LHCN-M2 (cell line): ENCODE measurements at regions not wholly inside any gene's neighbourhood (a gene's known extent, or its start where the extent isn't known, plus 50 kb on each side); places are given as distances from the start of the nearest gene placed in this dataset.

ENCODE experiments used
- DNase-seq: peaks from one replicate; pipeline ENCODE4 v3.0.0-alpha.2; 2012; ENCODE audit warnings: low read depth

- no peak for DNase-seq
These were observed 270.1 kb downstream of the PTTG2 start for GRCh38 chr4:38230121-38230801.

DNA sequence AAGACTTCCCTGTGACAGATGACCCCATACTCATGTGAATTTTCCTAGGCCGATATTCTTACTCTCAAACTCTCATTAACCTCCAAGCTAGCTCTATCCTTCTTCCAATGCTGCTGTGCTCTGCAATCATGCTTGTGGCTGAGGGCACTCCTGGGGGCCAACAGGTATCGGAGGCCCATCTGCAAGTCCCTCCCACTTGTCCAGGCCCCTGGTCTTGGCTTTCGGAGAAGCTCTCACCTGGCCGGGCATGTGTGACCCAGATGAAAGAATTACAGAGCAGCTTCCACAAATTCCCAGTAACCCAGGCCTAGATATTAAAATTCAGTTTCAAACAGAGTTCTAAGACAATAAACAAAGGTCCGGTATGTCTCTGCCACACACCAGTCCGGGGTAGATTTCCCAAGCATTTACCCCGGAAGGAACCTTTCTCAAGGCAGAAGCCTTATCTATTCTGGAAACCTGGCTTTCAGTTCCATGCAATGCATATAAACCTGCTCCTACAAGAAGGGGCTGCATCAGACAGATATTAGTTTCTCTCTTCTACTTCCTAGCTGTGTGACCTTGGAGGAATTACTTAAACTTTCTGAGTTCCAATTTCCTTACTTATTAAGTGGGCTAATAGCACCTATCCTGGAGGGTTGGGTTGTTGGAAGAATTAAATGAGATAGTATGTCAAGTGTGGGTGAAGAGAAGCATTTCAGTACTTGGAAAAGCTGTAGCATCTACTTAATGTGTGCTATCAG lies 270.8 kb downstream of the PTTG2 start:
- DNase-seq, result no peak

GRCh38 chr4:38231626-38232025 lies 271.4 kb downstream of the PTTG2 start:
- DNase-seq, result no peak

DNA sequence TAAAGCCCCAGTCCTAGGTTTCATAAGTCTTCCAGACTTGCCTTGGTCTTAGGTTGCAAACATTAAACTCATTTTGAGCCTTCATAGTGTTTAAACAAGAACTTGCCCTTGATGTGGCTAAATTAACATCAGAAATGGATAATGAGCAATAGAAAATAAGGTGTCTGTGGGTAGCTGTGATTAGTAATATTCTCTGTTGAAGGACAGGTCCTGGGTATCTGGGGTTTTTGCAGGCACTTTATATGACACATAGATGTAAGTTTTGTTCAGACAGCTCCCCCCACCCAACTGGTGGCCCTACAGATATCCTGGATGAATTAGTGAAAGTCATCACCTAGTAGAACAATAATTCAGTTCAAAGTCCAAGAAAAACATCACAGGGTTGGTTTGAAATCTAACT lies 272.5 kb downstream of the PTTG2 start:
- no peak for DNase-seq

DNA sequence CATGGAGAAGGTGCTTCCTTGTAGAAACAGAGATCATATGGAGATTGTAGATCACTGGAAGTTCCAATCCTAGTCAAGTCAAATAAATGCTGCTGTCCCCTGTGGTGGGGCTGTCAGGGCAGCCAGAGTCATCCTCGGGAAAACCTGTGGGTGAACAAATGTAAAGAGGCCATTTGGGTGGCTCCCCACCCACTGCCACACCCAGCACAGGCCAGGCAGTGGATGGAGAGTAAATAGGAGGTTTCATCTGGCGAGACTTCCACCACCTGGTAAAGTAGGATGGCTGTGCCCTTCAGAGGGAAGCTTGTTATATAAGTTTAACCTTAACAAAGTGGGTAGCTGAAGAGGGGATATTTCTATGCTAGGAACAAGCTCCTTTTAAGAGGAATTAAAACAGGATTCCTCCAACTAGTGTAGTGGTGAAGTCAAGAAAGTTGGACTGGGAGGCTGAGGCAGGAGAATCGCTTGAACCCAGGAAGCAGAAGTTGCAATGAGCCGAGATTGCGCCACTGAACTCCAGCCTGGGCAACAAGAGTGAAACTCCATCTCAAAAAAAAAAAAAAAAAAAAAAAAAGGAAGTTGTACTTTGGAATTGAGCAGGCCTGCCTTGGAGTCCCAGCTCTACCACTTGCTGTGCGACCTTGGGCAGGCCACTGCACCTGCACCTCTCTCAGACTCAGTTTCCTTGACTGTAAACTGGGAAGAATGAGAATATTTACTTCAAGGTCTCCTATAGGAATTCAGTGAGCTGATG lies 273.7 kb downstream of the PTTG2 start:
- DNase-seq, result no peak

DNA sequence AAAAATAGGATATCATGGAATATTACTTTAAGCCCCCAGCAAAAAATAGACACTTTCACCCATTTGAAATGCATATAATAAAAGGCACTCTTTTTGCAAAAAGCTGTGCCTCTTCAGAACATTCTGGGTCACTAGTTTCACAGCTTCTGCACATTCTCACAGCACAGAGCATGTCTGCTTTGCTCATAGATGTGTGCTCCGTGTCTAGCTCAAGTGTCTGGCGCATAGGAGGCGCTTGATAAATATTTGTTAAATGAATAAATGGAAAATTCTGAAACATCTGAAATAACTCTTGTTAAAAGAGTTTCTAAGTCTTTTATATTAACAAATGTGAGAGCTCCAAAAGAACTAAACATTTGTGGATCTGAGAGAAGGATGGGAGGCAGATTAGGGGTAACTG lies 275.2 kb downstream of the PTTG2 start:
- DNase-seq, result no peak

GRCh38 chr4:38236003-38236402 lies 275.8 kb downstream of the PTTG2 start:
- no peak for DNase-seq

GRCh38 chr4:38236503-38236902 lies 276.3 kb downstream of the PTTG2 start:
- DNase-seq, result no peak

- DNase-seq, result no peak
These were observed 276.9 kb downstream of the PTTG2 start for GRCh38 chr4:38237139-38237538.

- DNase-seq, result no peak
These were observed 281.3 kb downstream of the PTTG2 start for GRCh38 chr4:38241541-38241940.

DNA sequence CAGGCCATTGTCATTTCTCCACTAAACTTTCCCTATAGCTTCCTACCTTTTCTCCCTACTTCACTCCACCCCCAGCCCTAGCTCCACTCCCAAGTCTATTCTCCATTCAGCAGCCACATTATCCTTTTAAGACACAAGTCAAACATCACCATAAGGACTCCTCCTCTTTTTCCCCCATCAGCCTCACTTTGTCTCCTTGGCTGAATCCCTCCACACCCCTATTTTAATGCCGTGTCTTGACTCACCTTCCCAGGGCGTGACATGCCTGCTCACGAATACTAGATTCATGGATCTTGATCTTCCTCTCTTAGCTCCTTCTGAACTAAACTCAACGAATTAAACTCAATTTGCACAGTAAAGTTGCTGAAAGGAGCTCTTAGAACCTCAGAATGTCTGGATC lies 281.9 kb downstream of the PTTG2 start:
- DNase-seq, result no peak

DNA sequence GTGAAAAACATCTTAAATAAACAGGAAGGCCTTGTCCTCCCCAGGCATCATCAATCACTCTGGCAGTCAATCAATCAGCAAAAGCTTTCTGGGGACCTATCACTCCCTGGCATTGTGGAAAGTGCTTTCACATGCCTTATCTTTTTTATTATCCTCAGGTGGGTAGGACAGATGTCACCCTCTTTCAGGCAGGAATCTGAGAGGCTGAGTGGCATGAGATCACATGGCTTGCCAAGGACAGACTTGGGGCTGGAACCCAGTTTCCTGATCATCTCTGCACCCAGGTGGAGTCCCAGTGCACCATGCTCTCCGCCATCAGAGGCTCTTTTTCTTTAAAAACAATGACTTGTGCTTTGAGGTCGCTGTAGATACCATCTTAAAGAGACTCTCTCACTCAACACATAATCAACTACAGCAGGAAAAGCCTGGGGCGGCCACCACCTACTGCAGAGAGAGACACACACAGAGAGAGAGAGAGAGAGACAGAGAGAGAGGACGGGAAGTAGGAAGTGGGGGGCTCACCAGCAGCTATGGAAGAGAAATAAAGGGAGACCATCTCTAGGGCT lies 282.7 kb downstream of the PTTG2 start:
- no peak for DNase-seq

DNA sequence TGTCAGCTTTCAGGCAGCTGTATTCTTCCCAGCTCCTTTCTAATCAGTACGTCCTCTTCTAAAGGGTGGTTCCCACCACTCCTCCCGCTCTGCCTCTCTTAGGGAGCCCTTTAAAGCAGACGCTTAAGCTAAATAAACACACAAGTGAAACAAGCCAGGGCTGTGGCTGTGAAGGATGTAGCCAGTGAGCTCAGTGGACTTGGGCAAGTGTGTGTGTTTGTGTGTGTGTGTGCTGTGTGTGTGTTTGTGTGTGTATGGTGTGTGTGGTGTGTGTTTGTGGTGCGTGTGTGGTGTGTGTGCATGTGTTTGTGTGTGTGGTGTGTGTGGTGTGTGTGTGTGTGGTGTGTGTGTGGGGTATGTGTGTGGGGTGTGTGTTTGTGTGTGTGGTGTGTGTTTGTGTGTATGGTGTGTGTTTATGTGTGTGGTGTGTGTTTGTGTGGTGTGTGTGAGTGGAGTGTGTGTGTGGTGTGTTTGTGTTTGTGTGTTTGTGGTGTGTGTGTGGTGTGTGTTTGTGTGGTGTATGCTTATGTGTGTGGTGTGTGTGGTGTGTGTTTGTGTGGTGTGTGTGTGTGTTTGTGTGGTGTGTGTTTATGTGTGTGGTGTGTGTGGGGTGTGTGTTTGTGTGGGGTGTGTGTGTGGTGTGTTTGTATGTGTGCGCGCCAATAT lies 283.3 kb downstream of the PTTG2 start:
- DNase-seq, result no peak

DNA sequence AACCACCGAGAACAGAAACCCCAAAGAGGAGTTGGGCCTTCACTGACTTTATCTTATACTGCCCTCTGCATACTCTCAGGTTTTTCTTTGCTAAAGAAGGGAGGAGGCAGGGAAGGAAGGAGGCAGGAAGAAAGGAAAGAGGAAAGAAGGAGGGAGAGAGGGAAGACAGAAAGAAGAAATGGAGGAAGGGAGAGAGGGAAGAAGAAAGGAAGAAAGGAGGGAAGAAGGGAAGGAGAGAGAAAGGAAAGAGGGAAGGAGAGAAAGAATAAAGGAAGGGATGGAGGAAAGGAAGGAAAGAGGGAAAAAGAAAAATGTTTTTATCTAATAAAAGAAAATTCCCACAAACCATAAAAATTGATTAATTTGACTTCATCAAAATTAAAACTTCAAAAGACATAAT lies 294.6 kb downstream of the PTTG2 start:
- DNase-seq, result no peak

- no peak for DNase-seq
These were observed 295.4 kb downstream of the PTTG2 start for GRCh38 chr4:38255572-38255971.

DNA sequence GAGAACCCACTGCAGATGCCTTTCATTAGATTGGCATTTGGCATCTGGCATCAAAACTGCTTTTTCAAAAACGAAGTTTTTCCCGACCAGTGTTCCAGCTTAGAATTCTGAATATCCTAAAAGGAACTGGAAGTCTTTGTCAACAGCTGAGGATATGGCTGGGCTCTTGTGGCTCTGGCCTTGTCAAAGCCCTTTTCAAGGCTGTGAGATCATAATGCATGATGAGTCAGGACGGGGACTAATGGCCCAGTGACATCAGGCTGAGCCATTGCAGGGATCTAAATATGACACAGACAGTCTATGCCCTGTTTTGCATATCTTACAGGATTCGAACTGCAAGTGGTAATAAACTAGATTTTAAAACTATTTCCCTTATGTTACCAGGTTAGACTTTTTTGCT lies 306.4 kb downstream of the PTTG2 start:
- peak; percentile 58 for DNase-seq

DNA sequence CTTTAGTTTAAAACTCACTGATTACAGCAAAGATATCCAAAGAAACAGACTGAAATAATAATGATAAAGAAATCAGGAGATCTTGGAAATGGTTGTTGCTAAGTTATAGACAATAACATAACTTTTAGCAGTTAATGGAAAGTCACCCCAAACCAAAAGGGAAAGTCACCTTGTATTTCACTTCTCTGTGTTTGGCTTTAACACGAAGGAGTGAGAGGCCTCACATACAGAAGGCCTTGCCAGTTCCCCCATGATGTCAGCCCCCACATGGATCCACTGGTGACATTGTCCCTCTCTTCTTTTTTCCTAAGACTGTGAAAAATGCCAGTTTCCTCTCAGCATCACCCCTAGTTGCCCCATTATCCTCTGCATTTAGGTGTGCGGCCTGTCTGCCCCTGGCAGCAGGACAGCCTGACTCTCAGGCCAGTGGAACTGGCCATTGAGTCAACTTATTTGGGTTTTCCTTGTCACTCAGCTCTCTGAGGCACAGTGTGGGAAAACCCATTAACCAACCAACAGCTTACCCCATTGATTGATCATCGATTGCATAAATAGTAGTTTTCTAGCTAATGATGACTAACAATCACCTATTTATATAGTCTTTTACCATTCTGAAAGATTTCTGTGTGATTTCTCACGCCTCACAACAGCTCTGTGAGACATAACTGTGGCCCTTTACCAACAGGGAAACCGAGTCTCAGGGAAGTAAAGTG lies 308.1 kb downstream of the PTTG2 start:
- no peak for DNase-seq

DNA sequence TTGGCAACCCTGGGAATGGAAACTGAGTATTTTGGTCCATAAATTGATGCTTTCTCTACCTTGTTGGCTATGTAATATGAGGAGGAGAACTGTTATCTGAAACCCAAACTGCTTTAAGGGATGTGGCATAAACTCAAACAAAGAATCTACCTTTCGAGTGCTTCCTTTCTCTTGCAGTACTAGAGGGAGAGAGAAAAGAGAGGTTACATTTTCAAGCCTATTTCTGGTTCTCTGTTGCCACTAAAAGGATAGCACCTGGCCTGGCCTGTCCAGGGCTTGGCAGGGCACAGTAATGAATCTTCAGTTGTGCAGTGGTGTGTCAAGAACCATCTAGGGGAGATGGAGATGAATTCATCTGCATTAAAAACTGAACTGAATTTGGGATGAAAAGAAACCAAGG lies 308.6 kb downstream of the PTTG2 start:
- no peak for DNase-seq

DNA sequence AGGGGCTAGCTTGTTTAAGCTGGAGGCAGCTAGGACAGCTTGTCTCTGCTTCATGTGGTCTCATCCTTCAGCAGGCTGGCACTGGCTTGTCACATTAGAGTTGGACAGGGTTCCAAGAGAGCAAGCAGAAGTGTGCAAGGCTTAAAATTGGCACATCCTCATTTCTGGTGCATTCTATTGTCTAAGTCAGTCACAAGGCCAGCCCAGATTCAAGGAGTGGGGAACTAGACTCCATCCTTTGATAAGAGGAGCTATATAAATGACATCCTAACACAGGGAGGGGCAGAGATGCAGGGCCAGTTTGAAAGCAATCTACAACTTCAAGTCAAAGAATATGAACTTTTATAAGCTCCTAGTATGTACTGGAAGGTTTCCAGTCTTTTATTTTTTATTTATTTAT lies 313.2 kb downstream of the PTTG2 start:
- no peak for DNase-seq

DNA sequence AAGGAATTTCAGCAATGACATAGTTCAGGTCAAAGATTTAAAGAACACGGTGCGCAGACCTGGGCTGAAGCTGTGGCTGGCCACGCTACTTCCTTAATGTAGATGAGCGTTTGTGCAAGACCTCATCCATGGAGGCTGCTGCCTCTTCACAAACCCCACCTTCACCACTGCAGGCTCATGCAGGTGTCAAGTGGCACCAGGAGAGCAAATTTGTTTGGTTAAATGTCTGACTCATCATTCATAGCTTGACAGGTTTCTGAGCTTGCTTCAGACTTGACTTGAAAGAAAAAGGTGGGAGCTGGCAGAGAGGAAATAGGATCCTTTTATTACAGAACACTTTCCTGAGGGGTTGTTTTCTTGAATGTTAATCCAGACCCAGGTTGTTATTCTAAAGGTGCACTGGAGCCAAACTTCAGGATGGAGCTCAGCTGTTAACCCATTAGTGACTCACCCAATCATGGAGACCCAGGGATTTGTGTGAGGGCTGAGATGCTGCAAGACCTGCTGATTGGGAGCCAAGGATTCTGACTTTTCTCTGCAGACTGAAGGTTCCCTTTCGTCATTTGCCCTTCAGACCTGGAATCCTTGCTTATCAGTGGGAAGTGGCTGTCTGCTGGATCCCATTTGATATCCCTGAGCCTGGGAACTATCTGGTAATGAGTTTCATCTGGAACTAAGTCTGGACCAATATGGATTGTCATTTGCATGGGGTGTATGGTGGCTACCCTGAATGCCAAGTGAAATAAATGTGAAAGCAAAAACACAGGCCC lies 315.3 kb downstream of the PTTG2 start:
- DNase-seq, result no peak
